ENCODE measurements at regions not wholly inside any gene's neighbourhood (a gene's known extent, or its start where the extent isn't known, plus 50 kb on each side); places are given as distances from the start of the nearest gene placed in this dataset.

DNA sequence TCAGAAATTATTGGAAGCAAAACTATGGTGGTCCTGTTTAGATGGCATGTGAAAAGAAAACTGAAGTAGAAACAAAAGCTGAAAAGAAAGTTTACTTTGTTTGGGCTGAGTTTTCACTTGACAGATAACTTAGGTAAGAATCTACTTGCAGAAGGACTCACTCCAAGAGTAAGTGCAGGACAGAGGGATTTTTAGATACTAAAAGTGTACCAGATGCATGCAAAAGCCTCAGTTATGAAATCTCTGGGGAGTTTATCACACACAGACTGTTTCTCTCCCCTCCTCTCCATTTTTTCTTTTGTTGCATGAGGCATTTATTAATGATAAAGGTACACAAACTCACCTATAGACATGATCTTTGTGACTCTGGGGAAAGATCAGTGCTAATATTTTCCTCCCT, 127.5 kb upstream of the GIMD1 start:
- no peak overlapping the region for H3K27ac Mint-ChIP-seq
- Histone ChIP-seq H3K27me3 (ENCODE audit: insufficient read depth, low read length) (no peaks in the 10 kb centered on the region), H3K9ac (ENCODE audit: extremely low read depth, insufficient read length, low read length) (no peak overlapping the region), H4K91ac (ENCODE audit: insufficient read length, low read depth, low read length) (no peak overlapping the region), H2AK5ac (ENCODE audit: insufficient read length, low read length) (no peak overlapping the region), H3K23ac (ENCODE audit: insufficient read length, low read depth, low read length) (no peak overlapping the region), H2BK12ac (ENCODE audit: insufficient read length, low read depth, low read length) (no peak overlapping the region), H3K4me2 (ENCODE audit: insufficient read depth, insufficient read length, low read length) (no peak overlapping the region), H3K9me3 (ENCODE audit: control insufficient read depth, low read depth, low read length) (no peaks in the 10 kb centered on the region), H3K4ac (ENCODE audit: low read depth, low read length) (no peak overlapping the region), H2BK20ac (ENCODE audit: low read depth, low read length, poor library complexity, severe bottlenecking) (no peak overlapping the region), H3K79me2 (ENCODE audit: insufficient read depth, low read length) (no peaks in the 10 kb centered on the region), H4K8ac (replicated peaks; ENCODE audit: insufficient read length, low read depth, low read length) (no peak overlapping the region), H3T11ph (ENCODE audit: low read length) (no peak overlapping the region), H2BK15ac (ENCODE audit: low read depth, low read length) (no peak overlapping the region), H4K5ac (ENCODE audit: insufficient read length, low read depth, low read length) (no peak overlapping the region), H3K56ac (ENCODE audit: insufficient read length, low read depth, low read length) (no peak overlapping the region), H2BK5ac (ENCODE audit: insufficient read length, low read length) (no peak overlapping the region), H3K18ac (ENCODE audit: insufficient read length, low read depth, low read length) (no peak overlapping the region), H3K14ac (ENCODE audit: insufficient read depth, low read length) (no peak overlapping the region), H2BK120ac (ENCODE audit: low read depth, low read length, poor library complexity, severe bottlenecking) (no peak overlapping the region), H2AFZ (ENCODE audit: low read length) (no peak overlapping the region), H4K20me1 (ENCODE audit: control insufficient read depth, insufficient read depth, insufficient read length) (no peaks in the 10 kb centered on the region), H3K79me1 (ENCODE audit: insufficient read depth, low read depth, low read length, poor library complexity, severe bottlenecking) (no peaks in the 10 kb centered on the region), H3K4me1 (ENCODE audit: insufficient read depth, low read length) (no peaks in the 10 kb centered on the region), H3K27ac (ENCODE audit: insufficient read length, low read depth, low read length) (no peak overlapping the region), H3K23me2 (ENCODE audit: insufficient read length, low read depth, low read length, poor library complexity, severe bottlenecking) (no peaks in the 10 kb centered on the region)
- no peak overlapping the region for H3K4me3 Mint-ChIP-seq
- H3K9me3 Mint-ChIP-seq, result peaks cover 4 to 8% of the 10 kb centered on the region in 2 experiments; a peak in 4 of 5 replicates
- H3K36me3 Mint-ChIP-seq (ENCODE audit: insufficient read depth in 1 of 3, low read depth in 3 of 3), result peaks cover under 1 to 12% (median 5%) of the 10 kb centered on the region in 3 experiments; a peak in 4 of 7 replicates
- H3K4me1 Mint-ChIP-seq, result peaks cover 4 to 6% of the 10 kb centered on the region in 2 experiments; a peak in 2 of 4 replicates
- no peak for DNase-seq
- H3K27me3 Mint-ChIP-seq (ENCODE audit: low read depth), result no peaks in the 10 kb centered on the region
- TF ChIP-seq, protein P1, sequence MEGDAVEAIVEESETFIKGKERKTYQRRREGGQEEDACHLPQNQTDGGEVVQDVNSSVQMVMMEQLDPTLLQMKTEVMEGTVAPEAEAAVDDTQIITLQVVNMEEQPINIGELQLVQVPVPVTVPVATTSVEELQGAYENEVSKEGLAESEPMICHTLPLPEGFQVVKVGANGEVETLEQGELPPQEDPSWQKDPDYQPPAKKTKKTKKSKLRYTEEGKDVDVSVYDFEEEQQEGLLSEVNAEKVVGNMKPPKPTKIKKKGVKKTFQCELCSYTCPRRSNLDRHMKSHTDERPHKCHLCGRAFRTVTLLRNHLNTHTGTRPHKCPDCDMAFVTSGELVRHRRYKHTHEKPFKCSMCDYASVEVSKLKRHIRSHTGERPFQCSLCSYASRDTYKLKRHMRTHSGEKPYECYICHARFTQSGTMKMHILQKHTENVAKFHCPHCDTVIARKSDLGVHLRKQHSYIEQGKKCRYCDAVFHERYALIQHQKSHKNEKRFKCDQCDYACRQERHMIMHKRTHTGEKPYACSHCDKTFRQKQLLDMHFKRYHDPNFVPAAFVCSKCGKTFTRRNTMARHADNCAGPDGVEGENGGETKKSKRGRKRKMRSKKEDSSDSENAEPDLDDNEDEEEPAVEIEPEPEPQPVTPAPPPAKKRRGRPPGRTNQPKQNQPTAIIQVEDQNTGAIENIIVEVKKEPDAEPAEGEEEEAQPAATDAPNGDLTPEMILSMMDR (conservative IDR thresholded peaks at IDR 0.05), result no peak

Measured in H9 (cell line).